Fibroblast of villous mesenchyme (primary cell): ENCODE measurements at regions not wholly inside any gene's neighbourhood (a gene's known extent, or its start where the extent isn't known, plus 50 kb on each side); places are given as distances from the start of the nearest gene placed in this dataset.

ENCODE experiments used
- DNase-seq: peaks from one replicate; pipeline ENCODE4 v3.0.0-alpha.2; 2010; ENCODE audit warnings: low read depth
- H3K4me3 ChIP-seq: 2 replicates; pipeline ENCODE4 v1.5.1; 2011; ENCODE audit warnings: low read depth, mild to moderate bottlenecking, low read length
- CTCF ChIP-seq: IDR thresholded peaks from 2 replicates; pipeline ENCODE4 v1.5.1; 2012; ENCODE audit warnings: low read depth, mild to moderate bottlenecking, low read length; ENCODE audit not compliant: insufficient read depth

DNA sequence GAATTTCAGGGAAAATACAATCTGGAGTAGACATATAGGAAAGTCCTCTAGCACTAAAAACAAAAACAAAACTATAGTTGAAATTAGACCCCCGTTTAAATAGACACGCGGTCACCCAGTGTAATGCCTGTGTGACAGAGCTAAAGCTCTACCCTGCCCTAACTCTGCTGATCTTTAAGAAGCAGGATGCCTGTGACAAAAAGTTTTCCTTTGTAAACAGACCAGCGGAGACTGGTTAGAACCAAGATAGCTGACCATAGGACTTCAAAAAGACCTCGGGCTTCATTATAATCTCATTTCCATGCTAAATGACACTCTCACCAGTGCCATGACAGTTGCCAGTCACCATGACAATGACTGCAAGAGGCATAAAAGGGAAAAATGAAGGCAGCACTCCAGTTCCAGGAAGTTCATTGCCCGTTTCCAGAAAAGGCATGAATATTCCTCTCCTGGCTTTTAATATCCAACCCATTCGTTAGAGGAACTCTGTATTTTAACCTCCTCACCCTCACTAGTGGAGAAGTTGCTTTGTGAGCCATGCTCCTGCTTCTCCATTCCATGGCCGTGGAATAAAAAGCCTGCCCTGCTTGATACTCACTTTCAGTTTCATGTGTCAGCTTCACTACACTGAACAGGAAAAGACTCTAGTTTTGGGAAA, 157.2 kb upstream of the COPS8 start:
- no peak for TF ChIP-seq CTCF
- peak overlapping the region; percentile 51 for H3K4me3 ChIP-seq
- DNase-seq: peak; percentile 10

- TF ChIP-seq CTCF: no peak
- no peak overlapping the region for H3K4me3 ChIP-seq
- DNase-seq: peak; percentile 19
Measured at GRCh38 chr2:236932831-236933361, 152.8 kb upstream of the COPS8 start.

DNA sequence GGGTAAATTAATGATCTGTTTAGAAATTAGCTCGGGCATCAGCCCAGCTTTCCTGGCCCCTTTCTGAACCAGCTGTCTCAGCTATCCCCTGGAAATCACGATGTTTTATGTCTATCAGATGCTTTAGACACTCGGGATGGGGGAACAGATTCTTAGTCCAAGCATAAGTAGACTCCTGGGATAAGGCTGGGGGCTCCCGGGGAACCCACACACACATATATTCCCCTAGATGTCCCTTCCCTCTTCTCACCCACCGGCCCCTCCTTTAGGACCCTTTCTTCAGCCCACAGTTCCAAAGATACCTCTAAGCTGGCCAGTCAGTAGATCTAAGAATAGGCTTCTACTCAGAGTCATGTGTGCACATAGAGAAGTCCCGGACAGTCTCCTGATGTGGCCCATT, 151.5 kb upstream of the COPS8 start:
- H3K4me3 ChIP-seq: no peak overlapping the region
- no peak for TF ChIP-seq CTCF
- DNase-seq: no peak

DNA sequence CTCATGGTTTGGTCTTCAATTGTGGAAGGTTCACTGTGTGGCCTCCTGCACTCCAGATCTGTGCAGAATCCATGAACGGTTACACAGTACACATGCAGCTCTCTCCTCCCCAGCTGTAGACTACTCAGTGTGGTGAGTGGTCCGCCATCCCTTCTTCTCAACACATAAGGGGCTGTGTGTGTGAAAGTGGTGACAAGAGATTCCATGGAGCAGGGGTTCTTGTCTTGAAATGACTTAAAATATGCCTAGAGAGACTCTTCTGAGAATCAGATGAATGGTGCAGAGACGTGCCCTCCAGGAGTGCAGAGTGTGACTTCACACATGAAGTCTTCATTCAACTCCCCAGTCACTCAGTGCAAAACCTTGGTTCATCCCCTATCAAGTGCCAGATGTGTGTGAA, 151.0 kb upstream of the COPS8 start:
- DNase-seq: no peak
- no peak for TF ChIP-seq CTCF
- H3K4me3 ChIP-seq: no peak overlapping the region

- no peak for TF ChIP-seq CTCF
- no peak overlapping the region for H3K4me3 ChIP-seq
- DNase-seq: no peak
Measured at GRCh38 chr2:236935083-236935482, 150.6 kb upstream of the COPS8 start.

- no peak for DNase-seq
- no peak for TF ChIP-seq CTCF
- H3K4me3 ChIP-seq: no peak overlapping the region
Measured at GRCh38 chr2:236935631-236936445, 149.9 kb upstream of the COPS8 start.
